ENCODE measurements at regions not wholly inside any gene's neighbourhood (a gene's known extent, or its start where the extent isn't known, plus 50 kb on each side); places are given as distances from the start of the nearest gene placed in this dataset.

- H3K4me1 ChIP-seq (ENCODE audit: control insufficient read depth in 5 of 5, insufficient read depth in 5 of 5, low read length in 5 of 5), result no peaks in the 10 kb centered on the region
- no peak for DNase-seq
- H3K36me3 ChIP-seq (ENCODE audit: control insufficient read depth in 4 of 4, insufficient read depth in 4 of 4, low read length in 4 of 4), result no peaks in the 10 kb centered on the region
- no peak overlapping the region for H3K27ac ChIP-seq (ENCODE audit: low read depth in 1 of 2, low read length in 1 of 2)
- no peak for TF ChIP-seq CTCF (IDR thresholded peaks at IDR 0.05; ENCODE audit: control extremely low read depth, extremely low read depth)
- no peak for ATAC-seq (ENCODE audit: insufficient read depth, low FRiP score)
- no peak overlapping the region for H3K4me3 ChIP-seq
- no peak overlapping the region for H3K9ac ChIP-seq (ENCODE audit: insufficient read depth in 1 of 2, low read length in 2 of 2)
- no peaks in the 10 kb centered on the region for H3K9me3 ChIP-seq (ENCODE audit: control insufficient read depth in 4 of 4, insufficient read depth in 3 of 4, low read length in 3 of 4)
- no peaks in the 10 kb centered on the region for H3K27me3 ChIP-seq (ENCODE audit: control insufficient read depth in 3 of 3, insufficient read depth in 3 of 3, low read length in 2 of 3)
These were observed 766.9 kb downstream of the DNAJB9 start for GRCh38 chr7:109336531-109336930.

GRCh38 chr7:109343678-109344077 is 774.0 kb downstream of the DNAJB9 start:
- Histone ChIP-seq H3K4me1 (ENCODE audit: control insufficient read depth in 5 of 5, insufficient read depth in 5 of 5, low read length in 5 of 5) (no peaks in the 10 kb centered on the region), H3K36me3 (ENCODE audit: control insufficient read depth in 4 of 4, insufficient read depth in 4 of 4, low read length in 4 of 4) (no peaks in the 10 kb centered on the region), H3K9me3 (ENCODE audit: control insufficient read depth in 4 of 4, insufficient read depth in 3 of 4, low read length in 3 of 4) (no peaks in the 10 kb centered on the region), H3K4me3 (no peak overlapping the region), H3K9ac (ENCODE audit: insufficient read depth in 1 of 2, low read length in 2 of 2) (no peak overlapping the region), H3K27ac (ENCODE audit: low read depth in 1 of 2, low read length in 1 of 2) (no peak overlapping the region), H3K27me3 (ENCODE audit: control insufficient read depth in 3 of 3, insufficient read depth in 3 of 3, low read length in 2 of 3) (no peaks in the 10 kb centered on the region)
- WGBS, 2 donors, result 64% methylated on average over 2 of the region's 2 CpGs
- DNase-seq, result no peak
- no peak for ATAC-seq (ENCODE audit: insufficient read depth, low FRiP score)
- TF ChIP-seq CTCF (IDR thresholded peaks at IDR 0.05; ENCODE audit: control extremely low read depth, extremely low read depth), result no peak

GRCh38 chr7:109351493-109351892 is 781.8 kb downstream of the DNAJB9 start:
- TF ChIP-seq CTCF (IDR thresholded peaks at IDR 0.05; ENCODE audit: control extremely low read depth, extremely low read depth), result no peak
- DNase-seq (no peak), ATAC-seq (ENCODE audit: insufficient read depth, low FRiP score) (no peak)
- Histone ChIP-seq H3K4me3 (no peak overlapping the region), H3K36me3 (ENCODE audit: control insufficient read depth in 4 of 4, insufficient read depth in 4 of 4, low read length in 4 of 4) (no peaks in the 10 kb centered on the region), H3K4me1 (ENCODE audit: control insufficient read depth in 5 of 5, insufficient read depth in 5 of 5, low read length in 5 of 5) (no peaks in the 10 kb centered on the region), H3K9me3 (ENCODE audit: control insufficient read depth in 4 of 4, insufficient read depth in 3 of 4, low read length in 3 of 4) (no peaks in the 10 kb centered on the region), H3K9ac (ENCODE audit: insufficient read depth in 1 of 2, low read length in 2 of 2) (no peak overlapping the region), H3K27me3 (ENCODE audit: control insufficient read depth in 3 of 3, insufficient read depth in 3 of 3, low read length in 2 of 3) (no peaks in the 10 kb centered on the region), H3K27ac (ENCODE audit: low read depth in 1 of 2, low read length in 1 of 2) (no peak overlapping the region)
- 93 to 94% methylated on average over 9 of the region's 9 CpGs for WGBS, 2 donors

- WGBS, 2 donors, result 68 to 82% methylated on average over 3 of the region's 3 CpGs
- TF ChIP-seq CTCF (IDR thresholded peaks at IDR 0.05; ENCODE audit: control extremely low read depth, extremely low read depth), result no peak
- H3K4me3 ChIP-seq, result no peak overlapping the region
- ATAC-seq (ENCODE audit: insufficient read depth, low FRiP score), result no peak
- H3K36me3 ChIP-seq (ENCODE audit: control insufficient read depth in 4 of 4, insufficient read depth in 4 of 4, low read length in 4 of 4), result no peaks in the 10 kb centered on the region
- no peaks in the 10 kb centered on the region for H3K9me3 ChIP-seq (ENCODE audit: control insufficient read depth in 4 of 4, insufficient read depth in 3 of 4, low read length in 3 of 4)
- no peak overlapping the region for H3K9ac ChIP-seq (ENCODE audit: insufficient read depth in 1 of 2, low read length in 2 of 2)
- DNase-seq, result no peak
- H3K27ac ChIP-seq (ENCODE audit: low read depth in 1 of 2, low read length in 1 of 2), result no peak overlapping the region
- no peaks in the 10 kb centered on the region for H3K4me1 ChIP-seq (ENCODE audit: control insufficient read depth in 5 of 5, insufficient read depth in 5 of 5, low read length in 5 of 5)
- H3K27me3 ChIP-seq (ENCODE audit: control insufficient read depth in 3 of 3, insufficient read depth in 3 of 3, low read length in 2 of 3), result no peaks in the 10 kb centered on the region
These were observed 784.3 kb downstream of the DNAJB9 start for GRCh38 chr7:109354000-109354399.
